Middle frontal gyrus (tissue), 1 donor: ENCODE measurements at regions not wholly inside any gene's neighbourhood (a gene's known extent, or its start where the extent isn't known, plus 50 kb on each side); places are given as distances from the start of the nearest gene placed in this dataset.
"Not testable (repeated sequence)": the region's sequence is repeated elsewhere in the genome, so short reads cannot be mapped to it uniquely, and the experiment has no call there.

Experiments
- DNase-seq: peaks from one replicate; pipeline ENCODE4 v3.0.0-alpha.2; 2015; ENCODE audit warnings: low spot score; ENCODE audit errors: extremely low spot score

DNA sequence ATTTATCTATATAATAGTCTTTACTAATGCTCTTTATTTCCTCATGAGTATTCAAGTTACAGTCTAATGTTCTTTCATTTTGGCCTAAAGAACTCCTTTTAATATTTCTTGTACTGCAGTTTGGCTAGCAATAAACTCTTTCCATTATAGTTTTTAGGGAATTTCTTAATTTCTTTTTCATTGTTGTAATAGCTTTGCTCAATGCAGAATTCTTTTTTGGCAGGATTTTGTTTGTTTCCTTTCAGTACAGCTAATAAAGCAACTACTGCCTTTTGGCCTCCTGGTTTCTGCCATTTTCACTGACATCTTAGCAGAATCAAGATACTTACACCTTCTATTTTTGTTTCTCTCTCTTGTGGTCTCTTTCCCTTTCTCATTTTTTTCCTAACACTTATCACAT lies 390.4 kb upstream of the RGPD4 start:
- no peak for DNase-seq

DNA sequence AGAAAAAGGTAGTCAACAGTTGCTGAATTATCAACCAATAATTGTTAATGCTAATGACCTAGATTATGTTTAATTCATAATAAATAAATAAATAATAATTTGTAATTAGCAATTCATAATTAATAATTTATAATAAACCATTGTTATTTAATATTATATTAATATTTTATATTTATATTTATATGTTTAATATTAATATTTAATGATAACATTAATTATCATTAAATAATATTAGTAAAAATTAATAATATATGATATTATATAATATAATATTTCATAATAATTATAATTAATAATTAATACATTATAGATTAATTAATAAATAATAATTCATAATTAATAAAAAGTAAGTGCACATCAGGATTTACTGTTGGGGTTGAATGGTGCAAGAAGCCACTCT lies 389.4 kb upstream of the RGPD4 start:
- DNase-seq, result no peak

DNA sequence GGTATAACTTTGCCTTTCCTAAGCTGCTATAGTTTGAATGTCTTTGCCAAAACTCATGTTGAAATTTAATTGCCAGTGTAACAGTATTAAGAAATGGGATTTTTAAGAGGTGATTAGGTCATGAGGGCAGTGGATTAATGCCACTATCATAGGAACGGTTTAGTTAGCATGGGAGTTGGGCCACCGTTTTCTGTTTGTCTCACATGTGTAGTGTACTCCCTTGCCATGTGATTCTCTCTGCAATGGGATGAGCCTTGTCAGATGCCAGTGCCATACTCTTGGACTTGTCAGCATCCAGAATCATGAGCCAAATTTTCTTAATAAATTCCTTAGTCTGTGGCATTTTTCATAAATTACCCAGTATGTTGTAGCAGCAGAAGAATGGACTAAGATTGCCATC lies 388.9 kb upstream of the RGPD4 start:
- DNase-seq, result no peak

DNA sequence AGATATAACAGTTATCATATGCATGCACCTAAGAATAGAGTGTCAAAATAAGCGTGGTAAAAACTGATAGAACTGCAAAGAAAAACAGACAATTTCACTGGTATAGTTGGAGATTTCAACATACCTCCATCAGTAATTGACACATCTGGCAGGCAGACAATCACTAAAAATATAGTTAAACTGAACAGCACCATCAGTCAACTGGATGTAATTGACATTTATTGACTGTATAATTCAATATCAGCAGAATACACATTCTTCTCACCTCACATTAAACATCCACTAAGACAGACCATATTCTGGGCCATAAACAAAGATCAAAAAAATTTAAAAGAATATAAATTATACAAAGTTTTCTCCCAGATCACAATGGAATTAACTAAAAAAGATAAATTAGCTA lies 378.5 kb upstream of the RGPD4 start:
- DNase-seq, result no peak

DNA sequence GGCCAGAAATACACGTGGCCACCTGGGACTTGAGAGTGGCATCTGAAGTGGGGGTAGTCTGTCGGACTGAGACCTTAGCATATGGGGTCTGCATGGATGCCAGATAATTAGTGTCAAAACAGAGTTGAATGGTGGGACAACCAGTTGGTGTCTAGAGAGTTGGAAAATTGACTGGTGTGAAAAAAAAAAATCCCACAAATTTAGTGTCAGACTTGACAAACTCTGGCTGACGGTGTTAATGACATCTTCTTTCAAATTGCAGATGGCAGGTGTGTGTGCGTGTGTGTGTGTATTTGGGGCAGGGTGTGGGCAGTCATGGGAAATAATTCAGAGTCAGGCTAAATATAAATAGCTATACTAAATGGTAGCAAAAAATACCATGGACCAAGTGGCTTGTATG lies 365.4 kb upstream of the RGPD4 start:
- DNase-seq, result no peak

DNA sequence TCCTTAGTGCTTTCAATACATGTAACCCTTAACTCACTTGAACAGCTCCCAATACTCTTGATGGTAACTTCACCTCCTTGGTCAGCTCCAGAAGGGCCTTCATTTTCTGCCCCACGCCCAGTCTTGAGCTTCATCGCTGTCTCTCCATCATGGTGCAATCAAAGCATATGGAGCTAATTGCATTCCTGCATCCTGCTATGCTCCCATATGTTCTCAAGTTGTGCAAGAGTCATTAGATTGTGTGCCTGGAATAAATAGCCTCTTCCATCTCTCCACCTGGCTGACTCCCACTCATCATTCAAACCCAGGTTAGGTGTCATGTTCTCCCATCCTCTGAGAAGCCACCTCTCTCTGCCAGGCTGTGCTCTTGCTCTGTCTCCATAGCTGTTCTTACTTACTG lies 364.5 kb upstream of the RGPD4 start:
- no peak for DNase-seq

DNA sequence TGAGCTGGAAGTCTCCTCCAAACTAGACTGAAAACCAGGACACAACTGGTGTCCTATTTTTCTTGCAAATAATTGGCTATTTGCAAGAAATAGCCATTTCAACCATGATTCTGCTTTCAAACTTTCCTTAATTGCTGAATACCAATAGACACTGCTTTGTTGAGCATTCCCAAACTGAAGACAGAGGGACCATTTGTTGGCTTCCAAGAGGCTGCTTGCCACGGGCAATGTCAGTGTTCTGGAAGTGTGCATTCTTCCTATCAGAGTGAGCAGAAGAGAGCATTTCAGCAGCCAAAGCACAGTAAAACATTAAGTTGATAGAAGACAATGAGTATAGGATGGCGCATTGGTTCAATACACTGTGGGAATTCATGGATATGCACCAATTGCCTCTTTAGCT lies 360.5 kb upstream of the RGPD4 start:
- DNase-seq, result no peak

DNA sequence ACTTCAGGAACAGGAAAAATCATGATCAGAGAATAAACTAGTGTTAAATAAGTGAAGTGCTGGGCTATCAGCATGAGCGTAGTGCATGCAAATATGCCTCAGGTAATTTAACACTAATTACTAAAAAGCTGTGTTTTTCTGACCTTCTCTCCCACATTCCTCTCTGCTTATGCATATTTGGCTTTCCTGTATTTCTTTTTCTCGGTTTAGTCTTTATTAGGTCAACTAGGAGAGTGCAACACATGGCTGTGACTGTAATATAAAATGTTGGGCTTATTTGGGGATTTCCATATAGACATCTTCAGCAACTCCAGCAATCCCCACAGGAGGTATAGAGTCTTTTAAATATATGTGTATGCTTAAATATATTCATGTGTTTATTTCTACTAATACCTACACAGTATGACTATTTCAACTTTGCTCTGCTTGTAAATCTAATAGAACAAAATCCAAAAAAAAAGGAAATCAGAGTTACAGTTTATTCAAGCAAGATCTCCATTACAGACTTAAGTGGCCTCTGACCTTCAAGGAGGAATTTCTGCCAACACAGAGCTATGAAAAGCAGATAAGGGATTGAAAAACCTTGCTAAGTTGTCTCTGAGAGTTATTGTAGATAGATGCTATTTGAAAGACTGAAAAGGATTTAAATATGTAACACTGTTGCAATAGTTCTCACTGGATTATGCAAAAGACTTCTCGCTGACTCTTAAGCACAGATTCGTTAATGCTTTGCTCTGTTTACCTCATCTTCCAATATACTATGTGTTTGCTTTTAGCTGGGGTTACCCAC lies 359.5 kb upstream of the RGPD4 start:
- no peak for DNase-seq

DNA sequence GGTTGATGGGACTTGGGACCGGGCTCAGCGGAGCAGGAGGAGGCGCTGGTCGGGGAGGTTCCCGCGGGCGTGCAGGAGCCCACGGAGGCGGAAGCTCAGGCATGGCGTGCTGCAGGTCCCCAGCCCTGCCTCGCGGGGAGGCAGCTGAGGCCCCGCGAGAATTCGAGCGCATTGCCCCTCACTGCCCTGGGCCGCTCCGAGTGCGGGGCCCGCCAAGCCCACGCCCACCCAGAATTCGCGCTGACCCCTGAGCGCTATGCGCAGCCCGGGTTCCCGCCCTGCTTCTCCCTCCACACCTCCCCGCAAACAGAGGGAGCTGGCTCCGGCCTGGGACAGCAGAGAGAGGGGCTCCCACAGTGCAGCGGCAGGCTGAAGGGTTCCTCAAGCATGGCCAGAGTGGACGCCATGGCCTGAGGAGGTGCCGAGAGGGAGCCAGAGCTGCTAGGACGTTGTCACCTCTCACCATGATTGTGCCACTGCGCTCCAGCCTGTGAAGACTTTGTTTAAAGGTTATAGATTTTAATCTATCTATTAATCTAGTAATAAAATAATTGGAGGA lies 357.2 kb upstream of the RGPD4 start:
- DNase-seq, result no peak

DNA sequence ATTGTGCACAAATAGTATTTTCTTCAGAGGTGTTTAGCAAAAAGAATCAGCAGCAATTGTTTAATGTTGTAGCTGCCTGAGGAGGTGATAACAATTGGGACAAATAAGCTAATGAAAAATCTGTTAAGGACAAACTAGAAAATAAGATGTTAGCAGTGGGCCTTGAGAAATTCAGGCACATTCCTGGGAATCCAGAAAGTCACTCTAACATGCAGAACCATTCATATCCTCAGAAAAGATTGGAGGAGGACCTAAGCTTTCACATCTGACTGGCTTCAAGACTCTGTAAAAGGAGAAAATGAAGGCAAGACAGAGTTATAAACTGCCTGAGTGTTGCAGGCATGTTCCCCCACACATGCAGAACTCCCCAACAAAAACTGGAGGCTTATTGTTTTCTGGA lies 353.5 kb upstream of the RGPD4 start:
- DNase-seq, result no peak

DNA sequence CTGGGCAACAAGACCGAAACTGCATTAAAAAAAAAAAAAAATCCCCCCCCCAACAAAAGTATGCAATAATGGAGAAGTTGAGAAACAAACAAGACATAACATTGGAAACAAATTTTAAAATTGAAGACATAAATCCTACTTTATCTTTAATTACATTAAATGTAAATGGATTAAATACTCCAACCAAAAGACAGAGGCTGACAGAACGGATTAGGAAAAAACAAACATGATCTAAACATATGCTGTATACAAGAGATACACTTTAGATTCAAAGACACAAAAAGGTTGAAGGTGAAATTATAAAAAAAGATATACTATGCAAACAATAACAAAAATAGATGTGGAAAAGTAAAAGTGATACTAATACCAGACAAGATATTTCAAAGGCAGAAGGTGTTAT lies 350.8 kb upstream of the RGPD4 start:
- no peak for DNase-seq

DNA sequence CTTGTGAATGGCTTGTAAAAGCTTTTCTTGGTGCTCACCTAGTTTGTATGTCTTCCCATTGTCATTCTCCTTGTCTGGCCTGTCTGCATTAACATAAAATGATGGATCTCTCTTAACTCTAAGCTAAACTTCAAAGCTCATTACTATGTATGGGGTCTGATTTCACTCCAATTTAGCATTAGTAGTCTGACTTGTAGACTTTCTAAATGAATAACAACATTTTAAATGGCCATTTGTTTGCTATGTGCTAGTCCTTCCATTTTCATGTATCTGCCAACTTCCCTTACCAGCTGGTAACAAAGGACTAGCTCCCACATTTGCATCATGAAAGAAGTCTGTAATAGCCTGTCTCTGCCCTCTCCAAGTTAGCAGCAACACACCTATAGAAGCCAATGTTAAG lies 324.2 kb upstream of the RGPD4 start:
- DNase-seq, result no peak

DNA sequence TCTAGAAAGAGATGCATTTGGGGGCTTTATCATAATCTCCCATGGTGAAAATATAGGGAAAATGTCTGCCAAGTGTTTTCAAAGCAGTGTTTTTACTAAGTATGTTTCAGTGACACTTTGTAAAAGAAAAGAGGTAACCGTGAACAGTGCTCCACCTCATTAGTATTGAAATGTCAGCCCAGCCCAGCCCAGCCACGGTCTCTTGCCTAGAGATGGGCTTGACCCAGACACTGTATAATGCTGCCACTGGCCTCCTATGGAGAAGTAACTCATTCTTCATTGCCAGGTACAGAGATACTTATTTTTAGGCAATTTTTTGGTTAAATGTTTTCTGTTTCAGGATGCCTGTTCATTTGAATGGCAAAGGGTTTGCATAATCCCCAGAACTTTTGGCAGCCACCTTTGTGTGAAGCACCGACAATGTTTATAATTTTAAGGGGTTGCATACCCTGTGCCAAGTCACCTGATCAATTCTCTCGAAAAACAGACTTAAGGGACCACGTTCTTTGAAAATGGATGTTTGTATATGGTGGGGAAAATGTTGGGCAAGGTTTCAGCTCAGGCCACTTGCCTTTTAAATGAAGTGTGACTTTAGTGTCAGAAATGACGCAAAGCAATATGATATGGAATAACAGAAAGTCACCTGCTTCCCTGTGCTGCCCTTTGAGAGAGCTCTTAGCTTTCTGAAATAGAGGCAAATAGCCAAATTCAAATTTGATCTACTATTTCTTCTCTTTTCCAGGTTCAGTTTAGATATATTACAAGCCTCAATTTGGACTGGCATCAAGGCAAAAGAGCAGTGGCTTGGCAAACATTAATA lies 314.5 kb upstream of the RGPD4 start:
- DNase-seq, result no peak

DNA sequence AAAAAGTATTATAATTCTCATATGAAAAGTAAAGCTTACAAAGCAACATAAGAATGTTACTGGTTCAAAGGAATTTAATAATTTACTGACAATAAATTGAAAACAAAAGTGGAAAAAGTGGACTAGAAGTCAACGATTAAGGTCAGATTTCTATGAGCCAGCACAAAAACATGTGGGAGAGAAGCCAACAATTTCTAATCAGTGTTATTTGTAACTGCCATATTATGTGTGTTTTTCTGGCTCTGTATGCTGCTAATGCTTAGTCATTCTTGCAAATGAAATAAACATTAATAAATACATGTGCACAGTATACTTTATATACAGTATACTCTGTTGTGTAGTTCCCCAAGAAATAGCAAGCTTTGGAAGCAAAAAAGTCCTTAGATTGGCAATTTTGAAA lies 301.3 kb upstream of the RGPD4 start:
- DNase-seq, result no peak

DNA sequence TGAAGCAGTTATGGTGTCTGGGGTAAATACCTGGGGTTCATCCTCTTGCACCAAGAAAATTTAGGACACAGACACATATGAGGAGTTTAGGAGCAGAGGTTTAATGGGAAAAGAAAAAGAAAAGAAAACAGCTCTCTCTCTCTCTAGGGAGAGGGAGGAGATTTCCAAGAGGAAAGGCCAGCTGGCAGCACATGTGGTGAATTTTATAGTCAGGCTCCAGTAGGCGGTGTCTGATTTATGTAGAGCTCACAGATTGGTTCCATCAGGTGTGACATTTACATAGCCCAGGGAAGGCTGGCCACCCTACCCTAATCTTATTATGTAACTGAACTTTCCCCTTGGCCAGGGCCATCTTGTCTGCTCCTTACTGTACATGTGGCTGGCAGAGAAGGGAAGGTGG lies 297.5 kb upstream of the RGPD4 start:
- no peak for DNase-seq

DNA sequence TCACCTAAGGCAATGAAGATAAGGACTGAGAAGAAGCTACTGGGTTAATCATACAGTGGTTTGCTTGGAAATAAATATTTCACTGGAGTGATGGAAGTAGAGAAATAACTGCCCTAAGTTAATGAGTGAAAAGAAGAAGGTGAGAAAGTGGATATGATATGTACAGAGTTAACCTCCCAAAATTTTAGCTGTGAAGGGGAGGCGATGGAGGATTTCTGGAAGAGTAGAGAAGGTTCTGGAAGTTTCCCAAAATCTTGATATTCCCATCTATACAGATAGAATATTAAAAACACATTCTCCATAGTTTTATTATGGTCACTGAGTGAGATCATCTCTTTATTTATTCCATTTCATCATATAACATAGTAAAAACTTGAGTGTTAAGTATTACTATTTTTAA lies 296.6 kb upstream of the RGPD4 start:
- DNase-seq, result no peak

DNA sequence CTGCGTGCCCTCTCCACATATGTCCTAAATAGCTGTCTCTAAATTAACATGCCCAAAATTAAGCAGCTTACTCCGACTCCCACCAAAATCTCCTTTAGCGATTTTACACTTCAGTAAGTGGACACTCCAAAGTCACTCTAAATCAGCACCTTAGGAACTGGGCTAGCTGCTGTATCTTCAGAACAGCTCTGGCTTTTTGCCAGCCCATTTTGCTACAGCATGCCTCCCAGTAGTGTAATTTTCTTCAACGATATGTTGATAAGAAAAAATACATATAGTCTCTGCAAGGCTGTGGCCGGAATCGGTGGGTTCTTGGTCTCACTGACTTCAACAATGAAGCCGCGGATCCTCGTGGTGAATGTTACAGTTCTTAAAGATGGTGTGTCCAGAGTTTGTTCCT lies 291.8 kb upstream of the RGPD4 start:
- DNase-seq, result no peak

DNA sequence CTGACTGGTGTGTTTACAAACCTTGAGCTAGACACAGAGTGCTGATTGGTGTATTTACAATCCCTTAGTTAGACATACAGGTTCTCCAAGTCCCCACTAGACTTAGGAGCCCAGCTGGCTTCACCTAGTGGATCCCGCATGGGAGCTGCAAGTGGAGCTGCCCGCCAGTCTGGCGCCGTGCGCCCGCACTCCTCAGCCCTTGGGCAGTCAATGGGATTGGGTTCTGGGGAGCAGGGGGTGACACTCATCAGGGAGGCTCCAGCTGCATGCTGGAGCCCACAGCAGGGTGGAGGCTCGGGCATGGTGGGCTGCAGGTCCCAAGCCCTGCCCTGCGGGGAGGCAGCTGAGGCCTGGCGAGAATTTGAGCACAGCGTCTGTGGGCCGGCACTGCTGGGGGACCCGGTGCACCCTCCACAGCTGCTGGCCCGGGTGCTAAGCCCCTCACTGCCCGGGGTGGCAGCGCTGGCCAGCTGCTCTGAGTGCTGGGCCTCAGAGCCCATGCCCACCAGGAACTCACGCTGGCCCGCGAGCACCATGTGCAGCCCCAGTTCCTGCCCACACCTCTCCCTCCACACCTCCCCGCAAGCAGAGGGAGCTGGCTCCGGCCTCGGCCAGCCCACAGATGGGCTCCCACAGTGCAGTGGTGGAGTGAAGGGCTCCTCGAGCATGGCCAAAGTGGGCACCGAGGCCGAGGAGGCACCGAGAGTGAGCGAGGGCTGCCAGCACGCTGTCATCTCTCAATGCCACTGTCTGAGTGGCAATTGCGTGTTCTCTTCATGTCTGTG lies 290.6 kb upstream of the RGPD4 start:
- DNase-seq, result not testable (repeated sequence)

DNA sequence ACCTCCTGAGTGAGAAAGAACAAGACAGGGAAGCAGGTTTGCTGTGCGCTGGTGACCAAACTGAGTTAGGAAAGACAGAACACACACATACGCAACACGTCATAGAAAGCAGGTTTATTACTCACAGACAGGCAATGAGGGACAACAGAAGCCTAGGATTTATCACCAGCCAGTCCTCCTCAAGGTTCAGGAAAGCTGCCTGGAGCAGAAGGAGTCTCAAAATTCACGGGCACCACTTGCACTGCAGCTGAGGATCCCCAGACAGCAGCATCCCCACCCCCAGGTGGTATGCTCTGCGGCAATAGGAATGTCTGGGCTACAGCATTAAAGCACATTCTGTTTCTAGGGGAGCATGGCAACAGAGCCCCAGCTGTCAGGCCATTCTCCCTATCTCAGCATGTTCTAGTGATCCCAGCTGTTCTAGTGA lies 284.4 kb upstream of the RGPD4 start:
- no peak for DNase-seq

DNA sequence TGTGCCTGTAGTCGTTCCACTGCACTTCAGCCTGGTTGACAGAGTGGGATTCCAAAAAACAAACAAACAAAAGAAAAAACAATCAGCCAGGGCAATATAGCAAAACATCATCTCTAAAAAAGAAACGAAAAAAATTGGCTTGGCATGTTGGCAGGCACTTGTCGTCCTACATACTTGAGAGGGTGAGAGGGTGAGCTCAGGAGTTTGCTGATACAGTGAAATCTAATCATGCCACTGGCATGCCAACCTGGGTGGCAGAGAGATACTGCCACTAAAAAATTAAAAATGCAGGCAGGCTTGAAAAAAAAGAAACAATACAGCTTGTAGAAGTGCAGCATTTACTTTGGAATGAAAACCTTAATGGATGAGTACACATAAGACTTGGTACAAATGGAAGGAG lies 282.9 kb upstream of the RGPD4 start:
- no peak for DNase-seq

DNA sequence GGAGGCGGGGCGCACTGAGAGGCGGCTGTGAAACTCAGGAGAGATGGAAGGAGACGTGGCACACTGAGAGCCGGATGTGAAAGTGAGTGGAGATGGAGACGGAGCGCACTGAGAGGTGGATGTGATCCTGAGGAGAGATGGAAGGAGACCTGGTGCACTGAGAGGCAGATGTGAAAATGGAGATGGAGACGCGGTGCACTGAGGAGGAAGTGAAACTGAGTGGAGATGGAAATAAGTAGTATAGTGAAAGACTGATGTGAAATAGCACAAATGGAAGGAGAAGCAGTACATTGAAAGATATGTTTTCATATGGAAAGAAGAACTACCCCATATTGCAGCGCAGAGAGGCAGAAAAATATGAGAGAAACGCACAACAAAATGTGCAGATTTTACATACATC lies 281.6 kb upstream of the RGPD4 start:
- no peak for DNase-seq

DNA sequence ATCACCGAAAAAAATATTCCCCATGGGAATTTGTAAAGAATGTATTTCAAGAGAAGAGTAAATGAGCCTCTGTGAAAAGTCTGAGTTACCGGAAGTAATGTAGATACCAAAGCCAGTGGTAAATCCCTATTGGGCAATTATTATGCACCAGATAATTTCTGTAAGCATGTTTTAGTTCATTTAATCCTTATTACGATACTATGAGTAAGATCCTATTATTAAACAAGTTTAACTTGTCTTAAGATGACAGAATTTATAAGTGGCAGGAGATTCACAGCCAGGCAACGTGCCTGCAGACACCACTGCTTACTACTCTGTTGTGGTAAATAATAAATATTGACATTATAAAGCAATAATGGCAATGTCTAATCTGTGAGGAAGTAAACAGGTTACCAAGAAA lies 280.8 kb upstream of the RGPD4 start:
- DNase-seq, result no peak
